NCI-H524 (cell line): ENCODE measurements at regions not wholly inside any gene's neighbourhood (a gene's known extent, or its start where the extent isn't known, plus 50 kb on each side); places are given as distances from the start of the nearest gene placed in this dataset.

Experiments used
- DNase-seq, 2 experiments: peaks; one replicate each; lab custom pipeline; 2025; lab: John Stamatoyannopoulos, UW

- DNase-seq: no peak
These were observed 420.1 kb upstream of the PAPPA start for GRCh38 chr9:115733318-115734110.

GRCh38 chr9:115739096-115739875, 414.3 kb upstream of the PAPPA start:
- no peak for DNase-seq

- DNase-seq: no peak
These were observed 412.6 kb upstream of the PAPPA start for GRCh38 chr9:115740986-115741385.

GRCh38 chr9:115743709-115744605, 409.6 kb upstream of the PAPPA start:
- DNase-seq: no peak

GRCh38 chr9:115746496-115746895, 407.1 kb upstream of the PAPPA start:
- DNase-seq: no peak

- DNase-seq: no peak
These were observed 405.9 kb upstream of the PAPPA start for GRCh38 chr9:115747731-115748130.

- no peak for DNase-seq
These were observed 396.9 kb upstream of the PAPPA start for GRCh38 chr9:115756736-115757135.

- DNase-seq: no peak
These were observed 396.1 kb upstream of the PAPPA start for GRCh38 chr9:115757461-115757860.

- DNase-seq: no peak
These were observed 395.1 kb upstream of the PAPPA start for GRCh38 chr9:115758441-115758840.

- DNase-seq: no peak
These were observed 394.2 kb upstream of the PAPPA start for GRCh38 chr9:115759426-115759825.

- DNase-seq: no peak
These were observed 388.9 kb upstream of the PAPPA start for GRCh38 chr9:115764645-115765044.

GRCh38 chr9:115765060-115765459, 388.5 kb upstream of the PAPPA start:
- no peak for DNase-seq

- no peak for DNase-seq
These were observed 387.1 kb upstream of the PAPPA start for GRCh38 chr9:115766370-115766955.

GRCh38 chr9:115770521-115770920, 383.1 kb upstream of the PAPPA start:
- DNase-seq: no peak

GRCh38 chr9:115775659-115776058, 377.9 kb upstream of the PAPPA start:
- no peak for DNase-seq

- no peak for DNase-seq
These were observed 376.0 kb upstream of the PAPPA start for GRCh38 chr9:115777610-115778009.

GRCh38 chr9:115781070-115781736, 372.4 kb upstream of the PAPPA start:
- DNase-seq: no peak

- no peak for DNase-seq
These were observed 367.3 kb upstream of the PAPPA start for GRCh38 chr9:115786321-115786720.

GRCh38 chr9:115790520-115790919, 363.1 kb upstream of the PAPPA start:
- no peak for DNase-seq

GRCh38 chr9:115794921-115795475, 358.6 kb upstream of the PAPPA start:
- no peak for DNase-seq

GRCh38 chr9:115799734-115800133, 353.9 kb upstream of the PAPPA start:
- DNase-seq: peak; percentile 5 to 70
